C4-2B (cell line): ENCODE measurements at regions not wholly inside any gene's neighbourhood (a gene's known extent, or its start where the extent isn't known, plus 50 kb on each side); places are given as distances from the start of the nearest gene placed in this dataset.

Experiments
- CTCF ChIP-seq: fragments of 450-650 bp; conservative IDR thresholded peaks from 2 replicates; pipeline ENCODE4 v1.5.1; 2017; ENCODE audit warnings: mild to moderate bottlenecking
- ZFX ChIP-seq: fragments of 450-650 bp; IDR thresholded peaks from 2 replicates; pipeline ENCODE4 v1.6.1; 2017

DNA sequence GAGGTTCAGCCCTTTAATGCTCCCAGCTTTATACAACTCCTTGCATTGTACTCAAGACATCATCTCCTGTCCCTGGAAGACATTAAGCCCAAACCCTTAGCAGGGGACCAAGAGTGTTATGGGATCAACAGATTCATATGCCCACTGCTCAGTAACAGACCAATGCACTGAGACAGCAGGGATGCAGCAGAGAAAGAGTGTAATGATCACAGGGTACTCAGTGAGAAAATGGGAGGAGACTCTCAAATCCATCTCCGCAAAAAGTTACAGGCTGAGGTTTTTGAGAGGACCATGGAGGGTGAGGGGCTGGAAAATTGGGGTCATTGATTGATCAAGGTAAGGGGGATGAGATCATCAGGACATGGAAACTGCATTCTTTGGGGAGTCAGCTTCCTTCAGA lies 96.2 kb downstream of the MATN1 start:
- TF ChIP-seq CTCF: no peak
- no peak for TF ChIP-seq ZFX
